ENCODE measurements at regions not wholly inside any gene's neighbourhood (a gene's known extent, or its start where the extent isn't known, plus 50 kb on each side); places are given as distances from the start of the nearest gene placed in this dataset.
"Not testable (repeated sequence)": the region's sequence is repeated elsewhere in the genome, so short reads cannot be mapped to it uniquely, and the experiment has no call there.

- DNase-seq (ENCODE audit: low read depth in 1 of 2, low spot score in 1 of 2), result no peak
These were observed 87.9 kb upstream of the TRIO start for GRCh38 chr5:14054965-14055963.

GRCh38 chr5:14054111-14054854 lies 88.9 kb upstream of the TRIO start:
- no peak for DNase-seq (ENCODE audit: low read depth in 1 of 2, low spot score in 1 of 2)

DNA sequence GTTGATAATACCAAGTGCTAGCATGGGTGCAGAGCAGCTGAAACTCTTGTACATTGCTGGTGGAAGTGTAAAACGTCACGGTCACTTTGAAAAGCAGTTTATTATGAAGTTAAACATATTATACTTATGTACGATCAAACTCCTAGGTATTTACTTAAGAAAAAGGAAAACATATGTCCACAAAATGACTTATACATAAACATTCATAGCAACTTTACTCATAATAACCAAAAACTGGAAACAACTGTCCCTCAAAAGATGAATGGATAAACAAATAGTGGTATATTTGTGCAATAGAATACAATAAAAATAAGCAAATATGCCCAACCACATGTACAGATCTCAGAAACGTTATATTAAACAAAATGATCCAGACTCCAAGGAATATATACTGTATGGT lies 92.3 kb upstream of the TRIO start:
- DNase-seq (ENCODE audit: low read depth in 1 of 2, low spot score in 1 of 2), result no peak

GRCh38 chr5:14048434-14048833 lies 94.7 kb upstream of the TRIO start:
- DNase-seq (ENCODE audit: low read depth in 1 of 2, low spot score in 1 of 2), result no peak

- no peak for DNase-seq (ENCODE audit: low read depth in 1 of 2, low spot score in 1 of 2)
These were observed 97.2 kb upstream of the DNAH5 start for GRCh38 chr5:14041528-14042192.

DNA sequence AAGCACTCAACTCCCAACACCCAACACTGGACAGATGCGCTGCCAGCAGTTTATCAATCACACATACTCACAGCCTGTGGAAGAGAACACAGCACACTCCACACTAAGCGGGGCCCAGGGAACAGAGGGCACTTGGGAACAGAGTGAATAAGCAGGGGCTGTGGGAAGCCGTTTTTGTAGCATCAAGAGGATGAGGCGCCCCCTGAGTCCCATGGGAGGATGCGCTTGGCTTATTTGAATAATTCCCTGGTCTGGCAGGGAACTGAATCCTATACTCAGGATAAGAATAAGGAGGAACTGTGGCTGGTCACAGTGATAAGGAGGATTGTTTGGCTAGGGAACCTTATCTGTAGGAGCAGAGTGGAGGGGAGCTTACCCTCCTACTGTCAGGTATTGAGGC lies 96.1 kb upstream of the DNAH5 start:
- DNase-seq (ENCODE audit: low read depth in 1 of 2, low spot score in 1 of 2), result no peak

GRCh38 chr5:14039576-14039975 lies 95.1 kb upstream of the DNAH5 start:
- DNase-seq (ENCODE audit: low read depth in 1 of 2, low spot score in 1 of 2), result no peak

DNA sequence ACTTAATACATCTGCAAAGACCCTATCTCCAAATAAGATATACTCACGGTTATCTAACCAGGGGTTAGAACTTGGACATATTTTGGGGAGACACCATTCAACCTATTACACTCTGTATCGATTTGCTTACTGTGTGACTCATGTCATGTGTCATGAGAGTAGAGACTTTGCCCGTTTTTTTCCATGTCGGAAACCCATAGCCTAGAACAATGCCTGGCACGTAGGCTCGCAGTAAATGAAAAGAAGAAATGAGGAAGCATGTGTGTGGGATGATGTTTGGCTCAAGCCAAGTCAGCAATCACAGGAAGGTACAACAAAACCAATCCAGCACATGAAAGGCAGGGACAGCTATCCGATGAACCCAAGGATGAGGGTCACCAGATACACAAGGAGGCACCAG lies 94.6 kb upstream of the DNAH5 start:
- DNase-seq (ENCODE audit: low read depth in 1 of 2, low spot score in 1 of 2), result no peak

DNA sequence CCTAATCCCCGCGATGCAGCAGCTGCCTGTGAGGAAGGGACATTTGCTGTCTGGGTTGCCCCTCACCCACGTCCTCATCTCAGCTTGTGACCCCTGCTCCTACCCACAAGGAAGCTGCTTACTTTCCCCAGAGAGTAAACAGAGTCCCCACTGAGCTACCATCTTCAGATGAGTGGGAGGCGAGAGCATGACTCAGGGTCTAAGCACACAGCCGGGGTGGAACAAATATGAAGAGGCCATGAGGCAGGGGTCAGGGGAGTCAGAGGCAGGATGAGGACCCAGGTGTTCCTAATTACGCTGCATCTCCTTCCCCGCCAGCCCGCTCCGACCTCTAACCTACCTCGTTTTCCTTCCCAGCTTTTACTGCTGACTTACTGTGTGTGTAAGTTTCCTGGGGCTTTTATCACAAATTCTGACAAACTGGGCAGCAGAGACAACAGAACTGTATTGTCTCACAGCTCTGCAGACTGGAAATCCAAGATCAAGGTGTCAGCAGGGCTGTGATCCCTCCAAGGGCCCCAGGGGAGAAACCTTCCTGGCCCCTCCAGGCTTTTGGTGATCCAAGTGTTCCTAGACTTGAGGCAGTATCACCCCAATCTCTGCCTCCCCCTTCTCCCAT lies 94.0 kb upstream of the DNAH5 start:
- DNase-seq (ENCODE audit: low read depth in 1 of 2, low spot score in 1 of 2), result no peak

GRCh38 chr5:14036947-14037346 lies 92.5 kb upstream of the DNAH5 start:
- no peak for DNase-seq (ENCODE audit: low read depth in 1 of 2, low spot score in 1 of 2)

GRCh38 chr5:14036514-14036913 lies 92.0 kb upstream of the DNAH5 start:
- no peak for DNase-seq (ENCODE audit: low read depth in 1 of 2, low spot score in 1 of 2)

DNA sequence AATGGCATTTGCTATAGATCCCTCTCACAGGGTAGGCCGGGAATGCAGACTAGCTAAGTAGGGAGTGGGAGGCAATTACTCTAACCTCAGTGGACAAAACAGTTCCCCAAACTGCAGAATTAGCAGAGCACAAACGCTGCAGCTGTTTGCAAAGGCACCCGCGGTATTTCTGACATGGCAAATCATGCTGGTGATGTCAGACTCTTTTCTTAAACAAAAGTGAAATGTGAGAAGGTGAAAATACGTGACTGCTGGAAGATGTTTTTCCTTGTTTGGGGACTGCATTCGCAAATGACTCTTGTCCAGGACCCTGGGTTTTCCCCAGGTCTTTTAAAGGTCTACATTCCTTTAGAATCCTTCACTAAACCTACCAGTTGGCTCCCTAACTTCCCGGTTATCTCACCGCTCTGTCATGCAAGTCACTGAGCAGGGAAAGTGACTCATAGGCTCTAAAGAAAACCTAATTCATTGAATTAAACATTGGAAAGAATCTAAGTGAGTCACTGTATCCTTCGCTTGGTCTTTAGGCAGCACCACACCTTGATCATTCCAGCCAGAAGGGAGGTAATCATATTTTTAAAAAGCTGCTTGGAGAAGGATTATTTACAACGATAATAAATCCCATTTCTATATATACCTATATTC lies 91.5 kb upstream of the DNAH5 start:
- DNase-seq (ENCODE audit: low read depth in 1 of 2, low spot score in 1 of 2), result no peak

DNA sequence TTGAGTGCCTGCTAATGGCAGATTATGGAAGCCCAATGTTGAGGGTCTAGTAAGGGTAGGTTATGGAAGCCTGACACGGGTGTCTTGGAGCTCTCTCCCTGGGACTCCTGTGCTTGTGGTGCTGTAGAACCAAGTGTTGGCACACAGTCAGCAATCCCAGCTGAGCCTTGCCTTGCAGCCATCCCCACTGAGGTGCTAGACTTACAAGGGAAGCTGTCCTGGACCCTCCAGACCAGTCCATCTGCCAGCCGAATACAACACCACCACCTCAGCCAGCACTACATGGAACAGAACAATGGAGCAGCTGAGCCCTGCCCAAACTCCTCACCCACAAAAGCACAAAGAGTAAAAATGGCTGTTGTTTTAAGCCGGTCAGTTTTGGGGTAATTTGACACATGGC lies 90.5 kb upstream of the DNAH5 start:
- no peak for DNase-seq (ENCODE audit: low read depth in 1 of 2, low spot score in 1 of 2)

DNA sequence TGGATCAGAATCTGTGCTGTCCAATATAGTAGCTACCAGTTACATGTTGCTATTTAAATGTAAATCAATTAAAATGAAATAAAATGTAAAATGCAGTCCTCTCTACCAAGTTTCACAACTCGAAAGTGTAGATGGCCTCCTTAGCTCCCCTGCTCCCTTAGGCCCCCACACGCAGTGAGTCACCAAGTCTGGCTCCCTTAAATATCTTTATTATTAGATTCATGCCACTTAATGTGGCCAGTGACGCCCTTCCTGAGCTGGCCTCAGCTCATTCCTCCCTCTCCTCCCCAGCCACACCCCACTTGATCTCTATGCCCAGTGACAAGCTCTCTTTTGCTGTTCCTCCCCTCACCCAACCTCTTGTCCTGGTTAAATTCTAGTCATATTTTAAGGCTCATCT lies 88.4 kb upstream of the DNAH5 start:
- DNase-seq (ENCODE audit: low read depth in 1 of 2, low spot score in 1 of 2), result no peak

DNA sequence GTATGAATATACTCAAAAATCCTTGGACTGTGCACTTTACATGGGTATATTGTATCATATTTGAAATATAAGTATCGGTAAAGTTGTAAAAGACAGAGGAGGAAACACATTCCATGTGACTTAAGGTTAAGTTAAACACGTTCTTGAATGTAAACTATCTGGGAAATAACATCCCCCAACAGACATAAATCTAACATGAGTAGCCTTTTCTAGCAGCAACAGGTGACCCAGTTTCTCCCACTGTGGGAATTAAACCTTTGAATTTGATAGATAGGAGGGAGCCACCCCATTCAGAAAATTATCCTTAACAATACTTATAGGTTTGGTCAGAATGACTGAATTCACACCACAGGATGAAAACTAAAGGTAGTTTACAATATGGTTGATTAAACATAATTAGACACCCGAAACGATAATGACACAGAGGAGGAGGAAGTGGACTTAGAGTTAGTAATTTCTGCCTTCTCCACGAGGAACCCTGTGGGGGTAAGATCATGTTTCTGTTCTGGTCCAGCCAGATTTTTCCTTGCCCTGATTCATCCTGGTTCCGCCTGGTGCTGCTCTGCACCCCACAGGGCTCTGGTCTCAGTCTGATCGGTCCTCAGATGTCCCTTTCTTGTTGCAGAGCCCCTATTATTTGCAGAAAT lies 84.6 kb upstream of the DNAH5 start:
- no peak for DNase-seq (ENCODE audit: low read depth in 1 of 2, low spot score in 1 of 2)

DNA sequence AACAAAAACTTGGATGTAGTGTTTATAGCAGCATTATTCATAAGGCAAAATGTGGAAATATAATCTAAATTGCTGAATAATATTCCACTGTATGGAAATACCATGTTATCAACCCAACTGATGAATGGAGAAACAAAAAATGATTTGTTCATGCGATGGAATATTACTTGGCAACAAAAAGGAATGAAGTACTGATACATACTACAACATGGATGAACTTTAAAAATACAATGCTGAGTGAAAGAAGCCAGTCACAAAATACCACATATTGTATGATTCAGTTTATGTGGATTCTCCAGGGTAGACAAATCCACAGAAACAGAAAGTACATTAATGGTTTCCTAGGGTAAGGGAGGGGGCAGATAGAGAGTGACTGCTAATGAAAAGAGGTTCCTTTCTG lies 83.7 kb upstream of the DNAH5 start:
- no peak for DNase-seq (ENCODE audit: low read depth in 1 of 2, low spot score in 1 of 2)

GRCh38 chr5:14025569-14026286 lies 81.2 kb upstream of the DNAH5 start:
- no peak for DNase-seq (ENCODE audit: low read depth in 1 of 2, low spot score in 1 of 2)

DNA sequence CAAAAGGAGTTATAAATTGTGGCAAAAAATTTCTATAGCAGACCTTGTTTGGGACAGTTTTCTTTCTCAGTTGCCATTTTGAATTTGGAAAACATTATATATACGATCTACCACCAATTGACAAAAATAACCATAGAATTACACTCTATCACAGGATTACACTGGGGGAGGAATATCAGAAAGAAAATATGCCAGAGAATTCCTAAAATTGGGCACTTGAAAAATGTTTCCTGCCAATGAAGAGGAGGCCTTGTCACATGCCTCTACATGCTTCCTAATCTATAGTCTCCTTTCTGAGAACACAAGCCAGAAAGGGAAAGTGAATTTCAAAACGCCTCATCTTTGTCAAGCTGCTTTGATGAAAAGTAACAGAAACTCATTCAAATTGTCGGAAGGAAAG lies 78.5 kb upstream of the DNAH5 start:
- DNase-seq (ENCODE audit: low read depth in 1 of 2, low spot score in 1 of 2), result no peak

GRCh38 chr5:14020944-14021343 lies 76.5 kb upstream of the DNAH5 start:
- DNase-seq (ENCODE audit: low read depth in 1 of 2, low spot score in 1 of 2), result not testable (repeated sequence)

All from stimulated activated CD4-positive, alpha-beta T cell treated with anti-CD3 and anti-CD28 coated beads, Interleukin-15, amount 100 ng/mL, for 1 hour (primary cell).